K562 (cell line): ENCODE measurements at regions not wholly inside any gene's neighbourhood (a gene's known extent, or its start where the extent isn't known, plus 50 kb on each side); places are given as distances from the start of the nearest gene placed in this dataset.

Experiments
- ASH1L ChIP-seq: fragments of 450-650 bp; IDR thresholded peaks from 2 replicates; pipeline ENCODE4 v1.6.1; 2018; ENCODE audit warnings: borderline replicate concordance, mild to moderate bottlenecking, low read depth; ENCODE audit not compliant: partially characterized antibody
- BRF1 ChIP-seq: IDR thresholded peaks from 3 replicates; pipeline ENCODE4 v1.6.1; 2011; ENCODE audit warnings: borderline replicate concordance, mild to moderate bottlenecking; ENCODE audit not compliant: insufficient read length; ENCODE audit errors: extremely low read depth
- CBX5 ChIP-seq: IDR thresholded peaks from 2 replicates; pipeline ENCODE4 v1.6.1; 2014; ENCODE audit warnings: low read depth, borderline replicate concordance
- CEBPG ChIP-seq, 3 experiments: fragments of 200-800 bp in 1 of 3; sonication (Bioruptor generic) in 1 of 3; sonication (generic) in 1 of 3; formaldehyde crosslinking in 1 of 3; IDR thresholded peaks in 2 of 3; conservative IDR thresholded peaks in 1 of 3; 2 replicates each; pipeline versions ENCODE4 v1.6.1 to v1.8.0; 2016 to 2022; ENCODE audit warnings: missing compliant biosample characterization in 2 of 3, missing genetic modification characterization in 2 of 3, mild to moderate bottlenecking in 1 of 3, missing genetic modification reagents in 1 of 3
- FOS ChIP-seq: IDR thresholded peaks from 3 replicates; pipeline ENCODE4 v1.6.1; 2011; ENCODE audit not compliant: insufficient read length; ENCODE audit errors: extremely low read depth
- FOXP1 ChIP-seq: sonication (generic); formaldehyde crosslinking; IDR thresholded peaks from 2 replicates; pipeline ENCODE4 v1.8.0; 2022; ENCODE audit warnings: mild to moderate bottlenecking, missing genetic modification reagents
- NFYB ChIP-seq: IDR thresholded peaks from 2 replicates; pipeline ENCODE4 v1.6.1; 2011; ENCODE audit warnings: mild to moderate bottlenecking, moderate library complexity; ENCODE audit not compliant: insufficient read length; ENCODE audit errors: extremely low read depth
- PHF8 ChIP-seq: fragments of 200-600 bp; sonication (generic); IDR thresholded peaks from 2 replicates; pipeline ENCODE4 v1.6.1; 2012; ENCODE audit warnings: mixed run types, mild to moderate bottlenecking, inconsistent platforms, low read length, moderate library complexity, borderline replicate concordance
- PPARD ChIP-seq: fragments of 250-450 bp; sonication (Bioruptor Pico); IDR thresholded peaks from 2 replicates; pipeline ENCODE4 v1.8.0; 2022; ENCODE audit warnings: inconsistent platforms, mild to moderate bottlenecking, moderate library complexity
- RAD51 ChIP-seq: fragments of 450-650 bp; IDR thresholded peaks from 2 replicates; pipeline ENCODE4 v1.7.1; 2016; ENCODE audit warnings: low read depth, mild to moderate bottlenecking, borderline replicate concordance
- RBM25 ChIP-seq: fragments of 200-400 bp; formaldehyde crosslinking; IDR thresholded peaks from 2 replicates; pipeline ENCODE4 v1.6.1; 2018; ENCODE audit warnings: low read length, low read depth, moderate library complexity; ENCODE audit not compliant: severe bottlenecking
- REST ChIP-seq, 2 experiments: fragments of 450-650 bp; formaldehyde crosslinking in 1 of 2; IDR thresholded peaks; 2 replicates each; pipeline versions ENCODE4 v1.4.0 to v1.6.1; 2014 to 2020; ENCODE audit warnings: mild to moderate bottlenecking in 2 of 2, borderline replicate concordance in 1 of 2, low read depth in 1 of 2
- USF2 ChIP-seq: sonication (generic); formaldehyde crosslinking; IDR thresholded peaks from 2 replicates; pipeline ENCODE4 v1.5.0; 2020; ENCODE audit warnings: missing genetic modification reagents
- ZFP91 ChIP-seq: sonication (generic); formaldehyde crosslinking; IDR thresholded peaks from 2 replicates; pipeline ENCODE4 v1.8.0; 2022; ENCODE audit warnings: mild to moderate bottlenecking, missing genetic modification reagents
- TF ChIP-seq, protein P1 (sequence below): fragments of 450-650 bp; formaldehyde crosslinking; IDR thresholded peaks from 2 replicates; pipeline ENCODE4 v1.4.0; 2020; ENCODE audit warnings: mild to moderate bottlenecking, moderate library complexity

DNA sequence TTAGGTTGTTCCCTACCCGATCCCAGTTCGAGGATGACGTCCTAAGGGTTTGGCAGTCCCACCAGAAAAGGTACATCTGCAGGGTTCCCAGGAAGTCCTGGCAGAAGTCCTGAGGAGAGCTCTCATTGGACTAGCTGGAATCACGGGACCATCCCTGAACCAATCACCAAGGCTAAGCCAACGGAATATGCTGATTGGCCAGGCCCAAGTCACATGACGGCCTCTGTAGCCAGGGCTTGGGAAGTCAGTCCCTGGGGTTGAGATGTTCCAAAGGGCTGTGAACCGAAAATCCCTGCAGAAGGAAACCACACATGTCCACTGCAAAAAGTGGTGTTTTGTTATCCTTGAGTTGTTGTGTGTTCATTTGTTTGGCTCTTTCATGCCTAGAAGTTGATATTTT, 68.2 kb upstream of the ZNF423 start (continued):
- TF ChIP-seq REST (IDR thresholded peaks at IDR 0.05; ENCODE audit: borderline replicate concordance): peak; percentile 57
- TF ChIP-seq REST (CRISPR knock-in tag; IDR thresholded peaks at IDR 0.05; ENCODE audit: low read depth): no peak
- peak; percentile 70 for TF ChIP-seq FOS
- TF ChIP-seq, protein P1, sequence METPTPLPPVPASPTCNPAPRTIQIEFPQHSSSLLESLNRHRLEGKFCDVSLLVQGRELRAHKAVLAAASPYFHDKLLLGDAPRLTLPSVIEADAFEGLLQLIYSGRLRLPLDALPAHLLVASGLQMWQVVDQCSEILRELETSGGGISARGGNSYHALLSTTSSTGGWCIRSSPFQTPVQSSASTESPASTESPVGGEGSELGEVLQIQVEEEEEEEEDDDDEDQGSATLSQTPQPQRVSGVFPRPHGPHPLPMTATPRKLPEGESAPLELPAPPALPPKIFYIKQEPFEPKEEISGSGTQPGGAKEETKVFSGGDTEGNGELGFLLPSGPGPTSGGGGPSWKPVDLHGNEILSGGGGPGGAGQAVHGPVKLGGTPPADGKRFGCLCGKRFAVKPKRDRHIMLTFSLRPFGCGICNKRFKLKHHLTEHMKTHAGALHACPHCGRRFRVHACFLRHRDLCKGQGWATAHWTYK (CRISPR knock-in tag): no peak
- TF ChIP-seq FOXP1 (CRISPR knock-in tag): no peak
- peak; percentile 53 for TF ChIP-seq RBM25
- TF ChIP-seq CBX5: no peak
- TF ChIP-seq ASH1L: peak; percentile 38
- no peak for TF ChIP-seq PHF8
- TF ChIP-seq CEBPG (CRISPR knock-in tag; IDR thresholded peaks at IDR 0.05): no peak
- TF ChIP-seq CEBPG (tag; conservative IDR thresholded peaks at IDR 0.05 in 1 of 2, IDR thresholded peaks at IDR 0.05 in 1 of 2): no peak
- TF ChIP-seq ZFP91 (CRISPR knock-in tag): no peak
- TF ChIP-seq RAD51: peak; percentile 93
- TF ChIP-seq USF2: peak; percentile 96
- no peak for TF ChIP-seq PPARD
- no peak for TF ChIP-seq BRF1
- peak; percentile 71 for TF ChIP-seq NFYB
